ENCODE measurements at regions not wholly inside any gene's neighbourhood (a gene's known extent, or its start where the extent isn't known, plus 50 kb on each side); places are given as distances from the start of the nearest gene placed in this dataset.

DNA sequence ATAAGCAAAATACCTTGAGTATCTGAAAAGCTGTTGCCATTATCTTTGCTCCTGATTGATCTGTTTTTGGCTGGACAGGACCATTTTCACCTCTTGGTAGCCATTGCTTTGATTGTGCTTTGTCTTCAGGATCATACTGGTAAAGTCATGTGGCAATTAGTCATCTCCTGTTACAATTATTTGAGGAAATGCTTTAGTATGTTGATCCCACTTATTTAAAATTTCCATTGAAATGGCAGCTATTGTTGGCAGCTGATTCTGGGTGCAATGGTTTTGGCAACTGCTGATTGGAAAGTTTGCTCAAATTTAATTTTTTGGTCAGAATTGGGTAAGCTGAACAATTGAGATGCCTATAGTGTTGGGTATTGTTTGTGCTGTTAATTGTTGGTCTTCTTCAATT lies 238.3 kb upstream of the TLL1 start:
- Histone ChIP-seq H3K36me3 (ENCODE audit: insufficient read depth, low read length) (no peaks in the 10 kb centered on the region), H2AFZ (ENCODE audit: low read depth, low read length) (no peak overlapping the region), H3K79me2 (replicated peaks; ENCODE audit: insufficient read depth, low read length) (no peaks in the 10 kb centered on the region), H3K9me3 (ENCODE audit: low read length) (no peaks in the 10 kb centered on the region), H3K9ac (ENCODE audit: low read length) (no peak overlapping the region), H4K20me1 (ENCODE audit: insufficient read depth) (no peaks in the 10 kb centered on the region), H3K4me3 (ENCODE audit: low read length) (no peak overlapping the region), H3K4me2 (ENCODE audit: low read length) (no peak overlapping the region), H3K27me3 (ENCODE audit: insufficient read depth, low read depth, low read length) (no peaks in the 10 kb centered on the region), H3K27ac (ENCODE audit: low read length) (no peak overlapping the region), H3F3A (ENCODE audit: insufficient read depth, low read length, poor library complexity, severe bottlenecking) (no peaks in the 10 kb centered on the region), H3K9me2 (ENCODE audit: insufficient read depth, low read length) (no peaks in the 10 kb centered on the region)
- TF ChIP-seq MXI1 (conservative IDR thresholded peaks at IDR 0.05; ENCODE audit: poor library complexity, severe bottlenecking): no peak
- no peak for TF ChIP-seq TAF1 (IDR thresholded peaks at IDR 0.05; ENCODE audit: low read depth)
- no peak for TF ChIP-seq SMC3 (conservative IDR thresholded peaks at IDR 0.05; ENCODE audit: poor library complexity)
- no peak for TF ChIP-seq POLR2AphosphoS5 (IDR thresholded peaks at IDR 0.05)
- TF ChIP-seq RAD21 (conservative IDR thresholded peaks at IDR 0.05): no peak
- TF ChIP-seq, protein P1, sequence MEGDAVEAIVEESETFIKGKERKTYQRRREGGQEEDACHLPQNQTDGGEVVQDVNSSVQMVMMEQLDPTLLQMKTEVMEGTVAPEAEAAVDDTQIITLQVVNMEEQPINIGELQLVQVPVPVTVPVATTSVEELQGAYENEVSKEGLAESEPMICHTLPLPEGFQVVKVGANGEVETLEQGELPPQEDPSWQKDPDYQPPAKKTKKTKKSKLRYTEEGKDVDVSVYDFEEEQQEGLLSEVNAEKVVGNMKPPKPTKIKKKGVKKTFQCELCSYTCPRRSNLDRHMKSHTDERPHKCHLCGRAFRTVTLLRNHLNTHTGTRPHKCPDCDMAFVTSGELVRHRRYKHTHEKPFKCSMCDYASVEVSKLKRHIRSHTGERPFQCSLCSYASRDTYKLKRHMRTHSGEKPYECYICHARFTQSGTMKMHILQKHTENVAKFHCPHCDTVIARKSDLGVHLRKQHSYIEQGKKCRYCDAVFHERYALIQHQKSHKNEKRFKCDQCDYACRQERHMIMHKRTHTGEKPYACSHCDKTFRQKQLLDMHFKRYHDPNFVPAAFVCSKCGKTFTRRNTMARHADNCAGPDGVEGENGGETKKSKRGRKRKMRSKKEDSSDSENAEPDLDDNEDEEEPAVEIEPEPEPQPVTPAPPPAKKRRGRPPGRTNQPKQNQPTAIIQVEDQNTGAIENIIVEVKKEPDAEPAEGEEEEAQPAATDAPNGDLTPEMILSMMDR (IDR thresholded peaks at IDR 0.05; ENCODE audit: poor library complexity, severe bottlenecking): no peak
- no peak for TF ChIP-seq EZH2 (IDR thresholded peaks at IDR 0.05; ENCODE audit: borderline replicate concordance, insufficient read depth, low read length, poor library complexity, severe bottlenecking)
- TF ChIP-seq EP300 (conservative IDR thresholded peaks at IDR 0.05; ENCODE audit: poor library complexity, severe bottlenecking): no peak
- TF ChIP-seq, protein P2, sequence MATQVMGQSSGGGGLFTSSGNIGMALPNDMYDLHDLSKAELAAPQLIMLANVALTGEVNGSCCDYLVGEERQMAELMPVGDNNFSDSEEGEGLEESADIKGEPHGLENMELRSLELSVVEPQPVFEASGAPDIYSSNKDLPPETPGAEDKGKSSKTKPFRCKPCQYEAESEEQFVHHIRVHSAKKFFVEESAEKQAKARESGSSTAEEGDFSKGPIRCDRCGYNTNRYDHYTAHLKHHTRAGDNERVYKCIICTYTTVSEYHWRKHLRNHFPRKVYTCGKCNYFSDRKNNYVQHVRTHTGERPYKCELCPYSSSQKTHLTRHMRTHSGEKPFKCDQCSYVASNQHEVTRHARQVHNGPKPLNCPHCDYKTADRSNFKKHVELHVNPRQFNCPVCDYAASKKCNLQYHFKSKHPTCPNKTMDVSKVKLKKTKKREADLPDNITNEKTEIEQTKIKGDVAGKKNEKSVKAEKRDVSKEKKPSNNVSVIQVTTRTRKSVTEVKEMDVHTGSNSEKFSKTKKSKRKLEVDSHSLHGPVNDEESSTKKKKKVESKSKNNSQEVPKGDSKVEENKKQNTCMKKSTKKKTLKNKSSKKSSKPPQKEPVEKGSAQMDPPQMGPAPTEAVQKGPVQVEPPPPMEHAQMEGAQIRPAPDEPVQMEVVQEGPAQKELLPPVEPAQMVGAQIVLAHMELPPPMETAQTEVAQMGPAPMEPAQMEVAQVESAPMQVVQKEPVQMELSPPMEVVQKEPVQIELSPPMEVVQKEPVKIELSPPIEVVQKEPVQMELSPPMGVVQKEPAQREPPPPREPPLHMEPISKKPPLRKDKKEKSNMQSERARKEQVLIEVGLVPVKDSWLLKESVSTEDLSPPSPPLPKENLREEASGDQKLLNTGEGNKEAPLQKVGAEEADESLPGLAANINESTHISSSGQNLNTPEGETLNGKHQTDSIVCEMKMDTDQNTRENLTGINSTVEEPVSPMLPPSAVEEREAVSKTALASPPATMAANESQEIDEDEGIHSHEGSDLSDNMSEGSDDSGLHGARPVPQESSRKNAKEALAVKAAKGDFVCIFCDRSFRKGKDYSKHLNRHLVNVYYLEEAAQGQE (IDR thresholded peaks at IDR 0.05; ENCODE audit: borderline replicate concordance): no peak

DNA sequence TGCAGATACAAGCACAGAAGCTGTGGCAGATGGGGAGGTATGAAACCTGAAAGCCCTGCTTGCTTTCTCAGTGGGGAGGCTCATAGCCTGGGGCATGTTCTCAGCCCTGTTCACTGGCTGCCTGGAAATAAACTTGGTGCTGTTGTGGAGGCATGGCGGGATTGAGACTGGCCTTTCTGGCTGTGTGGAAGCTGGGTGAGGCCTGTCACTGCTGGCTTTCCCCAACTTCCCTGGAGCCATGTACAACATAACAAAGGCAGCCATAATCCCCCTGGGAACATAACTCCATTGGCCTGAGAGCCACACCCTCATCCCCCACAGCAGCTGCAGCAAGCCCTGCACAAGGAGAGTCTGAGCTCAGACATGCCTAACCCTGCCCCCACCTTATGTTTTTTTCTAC lies 237.7 kb upstream of the TLL1 start:
- no peaks in the 10 kb centered on the region for H3K9me2 ChIP-seq (ENCODE audit: insufficient read depth, low read length)
- no peaks in the 10 kb centered on the region for H3F3A ChIP-seq (ENCODE audit: insufficient read depth, low read length, poor library complexity, severe bottlenecking)
- H3K9ac ChIP-seq (ENCODE audit: low read length): no peak overlapping the region
- TF ChIP-seq EP300 (conservative IDR thresholded peaks at IDR 0.05; ENCODE audit: poor library complexity, severe bottlenecking) (no peak), SMC3 (conservative IDR thresholded peaks at IDR 0.05; ENCODE audit: poor library complexity) (no peak), RAD21 (conservative IDR thresholded peaks at IDR 0.05) (no peak)
- H2AFZ ChIP-seq (ENCODE audit: low read depth, low read length): no peak overlapping the region
- H3K4me3 ChIP-seq (ENCODE audit: low read length): no peak overlapping the region
- no peak overlapping the region for H3K27ac ChIP-seq (ENCODE audit: low read length)
- no peaks in the 10 kb centered on the region for H3K9me3 ChIP-seq (ENCODE audit: low read length)
- no peaks in the 10 kb centered on the region for H3K27me3 ChIP-seq (ENCODE audit: insufficient read depth, low read depth, low read length)
- no peaks in the 10 kb centered on the region for H3K36me3 ChIP-seq (ENCODE audit: insufficient read depth, low read length)
- H3K79me2 ChIP-seq (replicated peaks; ENCODE audit: insufficient read depth, low read length): no peaks in the 10 kb centered on the region
- no peak overlapping the region for H3K4me2 ChIP-seq (ENCODE audit: low read length)
- H4K20me1 ChIP-seq (ENCODE audit: insufficient read depth): no peaks in the 10 kb centered on the region

GRCh38 chr4:165635951-165636350 lies 237.1 kb upstream of the TLL1 start:
- Histone ChIP-seq H3K36me3 (ENCODE audit: insufficient read depth, low read length) (no peaks in the 10 kb centered on the region), H3K9me2 (ENCODE audit: insufficient read depth, low read length) (no peaks in the 10 kb centered on the region), H3K4me3 (ENCODE audit: low read length) (no peak overlapping the region), H2AFZ (ENCODE audit: low read depth, low read length) (no peak overlapping the region), H3K27me3 (ENCODE audit: insufficient read depth, low read depth, low read length) (no peaks in the 10 kb centered on the region), H3K79me2 (replicated peaks; ENCODE audit: insufficient read depth, low read length) (no peaks in the 10 kb centered on the region), H3K9ac (ENCODE audit: low read length) (no peak overlapping the region), H4K20me1 (ENCODE audit: insufficient read depth) (no peaks in the 10 kb centered on the region), H3K4me2 (ENCODE audit: low read length) (no peak overlapping the region), H3K27ac (ENCODE audit: low read length) (no peak overlapping the region), H3K9me3 (ENCODE audit: low read length) (no peaks in the 10 kb centered on the region), H3F3A (ENCODE audit: insufficient read depth, low read length, poor library complexity, severe bottlenecking) (no peaks in the 10 kb centered on the region)
- no peak for TF ChIP-seq MXI1 (conservative IDR thresholded peaks at IDR 0.05; ENCODE audit: poor library complexity, severe bottlenecking)
- no peak for TF ChIP-seq EP300 (conservative IDR thresholded peaks at IDR 0.05; ENCODE audit: poor library complexity, severe bottlenecking)
- TF ChIP-seq SMC3 (conservative IDR thresholded peaks at IDR 0.05; ENCODE audit: poor library complexity): no peak
- TF ChIP-seq, protein P1 (IDR thresholded peaks at IDR 0.05; ENCODE audit: poor library complexity, severe bottlenecking): no peak
- no peak for TF ChIP-seq TAF1 (IDR thresholded peaks at IDR 0.05; ENCODE audit: low read depth)
- TF ChIP-seq EZH2 (IDR thresholded peaks at IDR 0.05; ENCODE audit: borderline replicate concordance, insufficient read depth, low read length, poor library complexity, severe bottlenecking): no peak
- no peak for TF ChIP-seq POLR2AphosphoS5 (IDR thresholded peaks at IDR 0.05)
- no peak for TF ChIP-seq RAD21 (conservative IDR thresholded peaks at IDR 0.05)
- TF ChIP-seq, protein P2 (IDR thresholded peaks at IDR 0.05; ENCODE audit: borderline replicate concordance): no peak
